VCaP (cell line): ENCODE measurements at regions not wholly inside any gene's neighbourhood (a gene's known extent, or its start where the extent isn't known, plus 50 kb on each side); places are given as distances from the start of the nearest gene placed in this dataset.

Source experiments
- H3K27ac ChIP-seq: fragments of 450-650 bp; 2 replicates; pipeline ENCODE4 v1.5.1; 2017
- CTCF ChIP-seq: fragments of 450-650 bp; conservative IDR thresholded peaks from 2 replicates; pipeline ENCODE4 v1.5.1; 2017; ENCODE audit warnings: mild to moderate bottlenecking, moderate library complexity

GRCh38 chr7:91345449-91345848 lies 81.2 kb downstream of the FZD1 start:
- TF ChIP-seq CTCF, result no peak
- no peak overlapping the region for H3K27ac ChIP-seq

DNA sequence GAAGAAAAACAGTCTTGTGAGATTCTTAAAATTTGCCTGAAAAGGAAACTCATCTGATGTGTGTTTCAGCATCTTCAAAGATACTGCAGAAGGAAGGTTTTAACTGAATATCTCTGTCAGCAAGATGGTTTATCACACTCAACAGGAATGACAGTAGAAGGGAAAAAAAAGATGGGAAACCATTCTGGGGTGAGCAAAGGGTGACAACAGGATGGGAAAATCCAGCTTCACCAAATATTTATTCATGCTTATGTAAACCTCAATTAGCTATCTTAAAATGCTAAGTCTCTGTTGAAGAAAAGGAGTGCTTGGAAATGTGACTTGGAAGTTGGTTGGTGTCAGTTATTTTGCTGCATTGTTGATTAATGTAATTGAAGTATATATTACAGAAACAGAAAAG lies 82.2 kb downstream of the FZD1 start:
- no peak for TF ChIP-seq CTCF
- peak overlapping the region; percentile 54 for H3K27ac ChIP-seq

DNA sequence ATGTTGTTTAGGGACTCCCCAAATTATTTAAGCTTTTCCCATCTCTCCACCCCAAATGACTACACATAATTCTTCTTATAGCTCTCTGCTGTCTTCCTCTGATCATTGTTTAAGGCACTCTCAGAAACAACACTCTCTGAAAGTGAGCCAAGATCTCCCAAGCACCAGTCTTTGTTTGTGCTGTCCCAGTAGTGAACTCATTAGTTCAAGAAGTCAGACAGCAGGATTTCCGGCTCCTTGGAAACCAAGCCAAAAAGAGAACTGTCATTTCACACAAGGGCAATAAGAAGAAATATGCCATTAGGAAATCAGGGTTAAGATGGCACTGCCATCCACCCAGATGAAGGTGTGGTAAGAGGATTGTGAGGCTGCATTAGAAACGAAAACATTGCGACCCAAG lies 83.1 kb downstream of the FZD1 start:
- H3K27ac ChIP-seq, result peak overlapping the region; percentile 54
- TF ChIP-seq CTCF, result no peak

- no peak overlapping the region for H3K27ac ChIP-seq
- TF ChIP-seq CTCF, result no peak
Observed at GRCh38 chr7:91348711-91349110, 84.5 kb downstream of the FZD1 start.

DNA sequence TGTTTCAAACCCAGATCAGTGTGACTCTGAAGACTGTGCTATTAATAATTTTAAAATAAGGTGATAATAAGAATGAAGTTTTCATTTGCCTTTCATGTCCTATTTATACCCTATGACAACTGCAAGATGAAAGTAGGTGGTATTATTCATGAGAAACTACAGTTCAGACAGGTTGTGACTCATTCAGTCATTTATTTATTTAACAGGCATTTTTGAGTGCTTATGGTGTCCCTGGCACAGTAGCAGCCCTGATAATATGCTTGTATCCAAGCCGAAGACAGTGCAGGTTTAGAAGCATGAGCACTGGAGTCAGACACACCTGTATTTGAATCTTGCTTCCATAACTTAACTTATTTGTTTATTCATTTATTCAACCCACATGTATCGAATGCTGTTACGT lies 87.1 kb downstream of the FZD1 start:
- no peak for TF ChIP-seq CTCF

GRCh38 chr7:91352091-91352490 lies 87.9 kb downstream of the FZD1 start:
- no peak overlapping the region for H3K27ac ChIP-seq
- TF ChIP-seq CTCF, result no peak

More for the DNA sequence above, 87.1 kb downstream of the FZD1 start:
- no peak overlapping the region for H3K27ac ChIP-seq

- no peak overlapping the region for H3K27ac ChIP-seq
- TF ChIP-seq CTCF, result no peak
Observed at GRCh38 chr7:91353848-91354247, 89.6 kb downstream of the FZD1 start.
